ENCODE measurements at regions not wholly inside any gene's neighbourhood (a gene's known extent, or its start where the extent isn't known, plus 50 kb on each side); places are given as distances from the start of the nearest gene placed in this dataset.

GRCh38 chr3:152030320-152030719 lies 156.9 kb downstream of the SUCNR1 start:
- TF ChIP-seq YY1 (IDR thresholded peaks at IDR 0.05; ENCODE audit: insufficient read depth, insufficient read length) (no peak), ZNF274 (IDR thresholded peaks at IDR 0.05; ENCODE audit: low read depth, low read length) (no peak)

Measured in NT2/D1 (cell line).